Panc1 (cell line): ENCODE measurements at regions not wholly inside any gene's neighbourhood (a gene's known extent, or its start where the extent isn't known, plus 50 kb on each side); places are given as distances from the start of the nearest gene placed in this dataset.

Experiments used
- ATAC-seq: fragments of 200-7000 bp; cut with Tn5 transposase; 2 replicates; pipeline ENCODE4 v1.9.1; 2020; ENCODE audit warnings: mild to moderate bottlenecking, moderate library complexity
- BruUV-seq: library from RNA; stranded (reverse); fragments of 400-500 nt; replicated peaks from 2 replicates; lab custom pipeline; 2021; lab: Mats Ljungman, UMichigan
- CTCF ChIA-PET: fragments of 300-600 bp; sonication (Branson Sonifier 250); formaldehyde crosslinking; loops from one replicate; lab custom pipeline; 2022; ENCODE audit warnings: antibody characterized with exemption; lab: Charles Lee
- POLR2A ChIA-PET: fragments of 300-600 bp; sonication (Branson Sonifier 250); formaldehyde crosslinking; loops from one replicate; lab custom pipeline; 2022; ENCODE audit warnings: antibody characterized with exemption; lab: Charles Lee
- DNase-seq: peaks from one replicate; pipeline ENCODE4 v3.0.0-alpha.2; 2010; ENCODE audit warnings: low read depth, low spot score
- H3K27ac ChIP-seq: 2 replicates; pipeline ENCODE4 v1.5.1; 2011; ENCODE audit warnings: mild to moderate bottlenecking, low read length, inconsistent platforms
- H3K27me3 ChIP-seq: fragments of 200-500 bp; sonication (Bioruptor generic); 2 replicates; pipeline ENCODE4 v1.6.0; 2014; ENCODE audit warnings: low read length, inconsistent platforms; ENCODE audit not compliant: control insufficient read depth, insufficient read depth
- H3K36me3 ChIP-seq: fragments of 200-500 bp; sonication (Bioruptor generic); 2 replicates; pipeline ENCODE4 v1.5.1; 2014; ENCODE audit warnings: inconsistent platforms, mild to moderate bottlenecking, low read length, moderate library complexity; ENCODE audit not compliant: control insufficient read depth, insufficient read depth
- H3K4me1 ChIP-seq: 2 replicates; pipeline ENCODE4 v1.5.1; 2011; ENCODE audit warnings: inconsistent platforms, mild to moderate bottlenecking, low read length, moderate library complexity; ENCODE audit not compliant: control insufficient read depth, insufficient read depth
- H3K4me3 ChIP-seq, 2 experiments: 2 replicates each; pipeline ENCODE4 v1.5.1; 2011 to 2012; ENCODE audit warnings: low read depth in 2 of 2, low read length in 2 of 2, mild to moderate bottlenecking in 2 of 2, inconsistent platforms in 1 of 2, moderate library complexity in 1 of 2
- H3K9me3 ChIP-seq: fragments of 200-500 bp; sonication (Bioruptor generic); 2 replicates; pipeline ENCODE4 v1.5.1; 2014; ENCODE audit warnings: low read depth, mild to moderate bottlenecking, inconsistent platforms, low read length, moderate library complexity; ENCODE audit not compliant: control insufficient read depth, insufficient read depth
- CTCF ChIP-seq: fragments of 450-650 bp; IDR thresholded peaks from 2 replicates; pipeline ENCODE4 v1.5.1; 2017; ENCODE audit warnings: mild to moderate bottlenecking
- POLR2AphosphoS5 ChIP-seq: IDR thresholded peaks from 2 replicates; pipeline ENCODE4 v1.6.1; 2012; ENCODE audit warnings: mild to moderate bottlenecking, low read depth, low read length, moderate library complexity
- in situ Hi-C: cut with HindIII; loops from 2 replicates; pipeline ENCODE4 v1.10.0; 2016; ENCODE audit warnings: low sequenced_read_pairs, low pct_unique_long_range_greater_than_20kb
- intact Hi-C: fragments of 100-400 bp; cut with micrococcal nuclease; formaldehyde crosslinking; loops from one replicate; pipeline ENCODE4 v1.10.0; 2022; ENCODE audit not compliant: unreplicated experiment
- TF ChIP-seq, protein P1 (sequence below), 2 experiments: IDR thresholded peaks; 2 replicates each; pipeline ENCODE4 v1.6.1; 2011 to 2012; ENCODE audit warnings: low read depth in 2 of 2, control low read depth in 1 of 2, low read length in 1 of 2, mild to moderate bottlenecking in 1 of 2, moderate library complexity in 1 of 2; ENCODE audit not compliant: insufficient read depth in 1 of 2

GRCh38 chr13:31046711-31047279 lies 114.3 kb downstream of the TEX26 start:
- DNase-seq: no peak
- intact Hi-C loops: loop anchor here (10.0 kb wide), 1 partner anchor 242 kb away; no protein-coding TSS in a partner anchor
- Histone ChIP-seq H3K27me3 (no peaks in the 10 kb centered on the region), H3K27ac (peak overlapping the region; percentile 89), H3K9me3 (no peaks in the 10 kb centered on the region), H3K4me1 (peaks cover 21% of the 10 kb centered on the region), H3K4me3 (no peak overlapping the region), H3K36me3 (no peaks in the 10 kb centered on the region)
- BruUV-seq: no TSS peak
- TF ChIP-seq CTCF: no peak
- CTCF ChIA-PET: no interaction called here
- POLR2A ChIA-PET: no interaction called here
- ATAC-seq: no peak
- in situ Hi-C loops: no loop called here

DNA sequence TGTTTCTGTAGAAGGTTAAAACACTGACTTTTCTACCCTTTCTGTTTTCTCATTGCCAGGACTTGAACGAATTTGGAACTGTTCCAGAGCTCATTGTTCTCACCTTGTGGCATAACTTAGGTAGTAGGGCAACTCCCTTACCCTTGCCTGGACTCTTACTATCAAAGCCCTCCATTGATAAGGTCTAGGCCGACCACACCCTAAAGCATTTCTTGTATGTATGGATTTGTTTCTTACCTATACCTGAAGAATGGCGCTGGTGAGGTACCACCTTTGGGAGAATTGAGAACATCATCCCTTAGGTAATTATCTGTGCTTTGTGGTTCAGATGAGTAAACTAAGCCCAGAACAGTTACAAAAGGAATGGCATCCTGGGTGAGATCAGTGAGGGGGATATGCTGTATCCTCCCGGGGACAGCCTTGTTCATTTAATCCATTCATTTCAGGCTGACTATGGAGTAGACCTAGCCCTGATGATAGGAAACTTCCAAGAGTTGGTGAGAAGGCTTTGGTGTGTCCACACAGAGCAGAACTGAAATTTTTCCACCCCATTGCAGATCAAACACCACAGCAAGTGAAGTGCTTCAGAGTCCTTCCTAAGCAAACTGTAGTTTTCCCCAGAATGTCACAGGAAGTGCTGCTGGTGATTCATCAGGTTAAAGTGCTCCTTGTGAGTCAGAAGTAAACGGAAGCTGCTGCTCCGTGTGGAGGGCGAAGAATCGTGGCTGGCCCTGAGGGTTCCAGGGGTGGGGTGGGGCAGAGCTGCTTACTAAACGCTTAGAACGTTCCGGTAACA lies 113.0 kb downstream of the TEX26 start:
- DNase-seq (peak; percentile 50), ATAC-seq (peak; percentile 91)
- in situ Hi-C loops (no loop called here), intact Hi-C loops (loop anchor here (10.0 kb wide), 1 partner anchor 241 kb away; no protein-coding TSS in a partner anchor)
- no TSS peak for BruUV-seq
- Histone ChIP-seq H3K27me3 (no peaks in the 10 kb centered on the region), H3K4me3 (peak overlapping the region in 1 of 2 experiments; percentile 28; a peak in 1 of 4 replicates), H3K9me3 (no peaks in the 10 kb centered on the region), H3K4me1 (peaks cover 21% of the 10 kb centered on the region), H3K27ac (peak overlapping the region; percentile 89), H3K36me3 (no peaks in the 10 kb centered on the region)
- CTCF ChIA-PET: interaction anchor here (0.6 to 0.9 kb wide), 4 partner anchors 180 to 287 kb away, joined by 3 to 8 read pairs (median 4); no protein-coding TSS in a partner anchor
- POLR2A ChIA-PET: no interaction called here
- TF ChIP-seq POLR2AphosphoS5: peak; percentile 47; the same call in 1 of the 2 replicates
- TF ChIP-seq, protein P1, sequence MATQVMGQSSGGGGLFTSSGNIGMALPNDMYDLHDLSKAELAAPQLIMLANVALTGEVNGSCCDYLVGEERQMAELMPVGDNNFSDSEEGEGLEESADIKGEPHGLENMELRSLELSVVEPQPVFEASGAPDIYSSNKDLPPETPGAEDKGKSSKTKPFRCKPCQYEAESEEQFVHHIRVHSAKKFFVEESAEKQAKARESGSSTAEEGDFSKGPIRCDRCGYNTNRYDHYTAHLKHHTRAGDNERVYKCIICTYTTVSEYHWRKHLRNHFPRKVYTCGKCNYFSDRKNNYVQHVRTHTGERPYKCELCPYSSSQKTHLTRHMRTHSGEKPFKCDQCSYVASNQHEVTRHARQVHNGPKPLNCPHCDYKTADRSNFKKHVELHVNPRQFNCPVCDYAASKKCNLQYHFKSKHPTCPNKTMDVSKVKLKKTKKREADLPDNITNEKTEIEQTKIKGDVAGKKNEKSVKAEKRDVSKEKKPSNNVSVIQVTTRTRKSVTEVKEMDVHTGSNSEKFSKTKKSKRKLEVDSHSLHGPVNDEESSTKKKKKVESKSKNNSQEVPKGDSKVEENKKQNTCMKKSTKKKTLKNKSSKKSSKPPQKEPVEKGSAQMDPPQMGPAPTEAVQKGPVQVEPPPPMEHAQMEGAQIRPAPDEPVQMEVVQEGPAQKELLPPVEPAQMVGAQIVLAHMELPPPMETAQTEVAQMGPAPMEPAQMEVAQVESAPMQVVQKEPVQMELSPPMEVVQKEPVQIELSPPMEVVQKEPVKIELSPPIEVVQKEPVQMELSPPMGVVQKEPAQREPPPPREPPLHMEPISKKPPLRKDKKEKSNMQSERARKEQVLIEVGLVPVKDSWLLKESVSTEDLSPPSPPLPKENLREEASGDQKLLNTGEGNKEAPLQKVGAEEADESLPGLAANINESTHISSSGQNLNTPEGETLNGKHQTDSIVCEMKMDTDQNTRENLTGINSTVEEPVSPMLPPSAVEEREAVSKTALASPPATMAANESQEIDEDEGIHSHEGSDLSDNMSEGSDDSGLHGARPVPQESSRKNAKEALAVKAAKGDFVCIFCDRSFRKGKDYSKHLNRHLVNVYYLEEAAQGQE (IDR thresholded peaks at IDR 0.05; ENCODE audit: insufficient read depth in 1 of 2, low read depth in 2 of 2, low read length in 1 of 2): no peak; a peak in 1 of 4 replicates
